GM18858 (cell line): ENCODE measurements at regions not wholly inside any gene's neighbourhood (a gene's known extent, or its start where the extent isn't known, plus 50 kb on each side); places are given as distances from the start of the nearest gene placed in this dataset.

Experiments
- ATAC-seq: cut with Tn5 transposase; IDR thresholded peaks from one replicate; pipeline ENCODE4 v1.9.1; 2021; ENCODE audit not compliant: unreplicated experiment

DNA sequence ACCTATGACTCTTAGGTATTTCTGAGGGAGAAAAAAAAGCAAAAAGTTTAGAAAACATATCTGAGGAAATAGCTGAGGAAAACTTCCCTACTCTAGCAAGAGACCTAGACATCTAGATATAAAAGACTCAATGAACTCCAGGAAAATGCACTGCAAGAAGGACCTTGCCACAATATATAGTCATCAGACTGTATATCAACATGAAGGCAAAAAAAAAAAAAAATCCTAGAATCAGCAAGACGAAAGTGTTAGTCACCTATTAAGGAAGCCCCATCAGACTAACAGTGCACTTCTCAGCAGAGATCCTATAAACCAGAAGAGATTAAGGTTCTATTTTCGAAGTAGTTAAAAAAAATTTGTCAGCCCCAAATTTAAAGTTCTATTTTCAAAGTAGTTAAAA is 166.2 kb downstream of the TMEM38B start:
- no peak for ATAC-seq

- no peak for ATAC-seq
Measured at GRCh38 chr9:105861972-105862371, 167.6 kb downstream of the TMEM38B start.

DNA sequence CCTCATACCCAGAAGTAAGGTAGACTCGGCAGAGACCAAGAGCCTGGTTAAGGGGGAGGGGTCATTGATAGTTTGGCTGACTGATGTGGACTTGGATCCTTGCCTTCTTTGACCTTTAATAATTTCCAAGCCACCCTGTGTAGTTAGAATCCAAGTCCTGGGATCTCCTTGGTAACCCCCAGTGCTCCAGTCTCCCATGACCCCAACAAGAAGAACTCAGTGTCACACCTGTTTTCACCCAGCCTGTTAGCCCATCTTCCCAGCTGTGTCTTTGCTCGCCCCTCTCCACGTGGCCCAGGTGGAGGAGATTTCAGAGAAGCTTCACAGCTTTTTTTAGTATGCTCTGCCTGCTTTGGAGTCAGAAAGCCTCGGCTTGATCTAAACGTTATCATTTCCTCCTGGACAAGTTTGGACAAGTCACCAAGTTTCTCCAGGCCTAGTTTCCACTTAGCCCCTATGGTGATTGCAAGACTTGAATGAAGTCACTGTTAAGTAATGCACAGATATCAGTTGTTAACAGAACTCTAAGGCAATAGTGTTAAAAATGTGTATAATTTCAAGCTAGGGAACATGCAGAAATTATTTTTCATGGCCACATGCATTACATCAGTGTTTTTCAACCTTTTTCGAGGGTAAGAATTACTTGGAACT is 170.0 kb downstream of the TMEM38B start:
- ATAC-seq: no peak

DNA sequence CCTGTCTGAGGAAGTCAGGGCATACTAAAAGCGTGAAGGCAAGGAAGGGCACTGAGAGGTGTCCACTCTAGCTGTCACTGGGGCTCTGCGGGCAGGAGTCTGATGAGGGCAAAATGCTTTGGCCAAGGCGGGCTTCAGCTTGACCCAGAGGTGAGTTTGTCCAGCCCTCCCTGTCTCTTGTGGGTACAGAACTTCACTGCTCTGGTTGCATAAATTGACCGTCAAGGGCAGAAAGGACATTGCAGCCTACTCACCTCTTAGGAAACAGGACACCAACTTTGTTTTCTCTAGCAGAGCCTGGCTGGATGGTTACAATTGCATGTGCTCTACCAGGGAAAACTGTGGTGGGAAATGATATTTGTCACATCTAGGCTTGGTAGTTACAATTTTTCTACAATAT is 170.9 kb downstream of the TMEM38B start:
- ATAC-seq: no peak

- no peak for ATAC-seq
Measured at GRCh38 chr9:105871540-105871939, 177.2 kb downstream of the TMEM38B start.

- no peak for ATAC-seq
Measured at GRCh38 chr9:105873801-105874200, 179.5 kb downstream of the TMEM38B start.

DNA sequence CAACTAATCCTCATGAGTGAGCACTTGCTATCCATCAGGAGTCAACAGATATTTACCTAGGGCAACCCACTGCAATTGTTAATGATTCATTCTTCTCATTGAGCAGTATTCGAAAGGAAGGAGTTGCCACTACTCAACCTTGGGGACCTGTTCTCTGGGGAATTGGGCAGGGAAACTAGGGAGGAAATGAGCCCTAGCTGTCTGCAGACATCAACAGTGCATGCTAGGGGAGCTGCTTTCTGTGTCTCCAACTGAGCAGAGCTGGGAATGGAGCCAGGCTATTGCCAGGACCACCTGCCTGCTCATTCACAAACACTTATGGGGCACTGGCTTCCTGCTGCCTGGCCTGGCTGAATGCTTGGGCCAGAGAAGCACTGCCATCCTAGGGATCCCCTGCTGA is 183.4 kb downstream of the TMEM38B start:
- peak; percentile 41 for ATAC-seq

GRCh38 chr9:105879181-105879580 is 184.8 kb downstream of the TMEM38B start:
- no peak for ATAC-seq

DNA sequence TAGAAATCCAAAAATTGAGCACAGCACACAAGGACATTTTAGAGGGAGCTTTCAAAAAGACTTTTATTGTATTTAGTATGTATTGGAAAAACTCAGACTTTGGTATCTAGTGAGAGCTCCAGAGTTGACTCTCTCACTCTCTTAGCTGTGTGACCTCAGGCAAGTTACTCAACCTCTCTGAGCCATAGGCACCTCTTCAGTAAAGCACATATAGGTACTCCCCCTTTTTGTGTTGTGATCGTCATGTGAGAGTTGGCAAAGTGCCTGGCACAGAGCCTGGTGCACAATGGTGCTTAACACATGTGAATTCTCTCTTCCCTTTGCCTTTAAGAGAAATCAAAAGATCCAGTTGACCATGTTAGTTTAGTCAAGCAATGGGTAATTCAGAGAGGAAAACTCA is 186.2 kb downstream of the TMEM38B start:
- no peak for ATAC-seq

DNA sequence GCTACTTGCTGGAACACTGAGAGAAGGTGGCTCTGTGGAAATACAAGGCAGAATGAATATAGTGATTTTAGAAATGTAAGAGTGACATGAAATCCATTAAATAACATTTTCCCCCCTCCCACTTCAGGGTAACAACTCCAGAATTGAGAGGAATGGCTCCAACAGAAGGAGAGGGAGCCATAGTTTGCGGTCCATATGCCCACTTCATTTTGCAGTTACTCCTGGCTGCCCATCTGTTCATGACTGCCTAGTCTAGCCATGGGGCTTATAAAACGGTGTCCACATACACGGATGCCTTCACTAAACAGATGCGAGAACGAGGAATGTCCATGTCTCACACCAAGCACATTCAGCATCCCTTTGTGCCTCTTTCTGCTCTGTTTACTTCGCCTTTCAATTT is 186.7 kb downstream of the TMEM38B start:
- ATAC-seq: no peak

DNA sequence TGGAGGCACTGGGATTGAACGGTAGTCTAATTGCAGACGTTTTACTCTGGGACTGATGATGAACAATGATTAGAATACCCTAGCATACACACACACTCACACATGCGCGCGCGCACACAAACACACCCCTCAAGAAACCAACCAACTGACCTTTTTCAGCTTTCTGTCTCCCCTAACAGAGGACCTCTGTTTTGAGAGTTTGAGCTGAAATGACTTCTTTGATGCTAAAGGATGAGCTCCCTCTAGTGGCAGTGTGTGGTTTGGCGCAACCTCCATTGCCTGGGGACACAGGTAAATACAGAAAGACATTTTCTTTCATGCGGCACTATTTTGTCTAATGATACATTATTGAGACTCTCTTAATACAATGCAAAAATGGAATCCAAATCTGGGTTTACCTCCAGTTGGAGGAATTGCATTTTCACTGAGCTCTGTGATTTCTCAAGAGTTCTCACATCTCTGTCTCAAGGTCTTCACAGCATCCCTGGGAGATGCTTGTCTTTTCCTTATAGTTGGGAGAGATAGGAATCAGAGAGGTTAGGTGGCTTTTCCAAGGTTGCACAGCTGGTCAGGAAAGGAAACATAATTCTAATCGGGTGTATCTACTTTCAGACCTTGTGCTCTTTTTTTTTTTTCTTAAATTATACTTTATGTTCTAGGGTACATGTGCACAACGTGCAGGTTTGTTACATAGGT is 187.5 kb downstream of the TMEM38B start:
- peak; percentile 44 for ATAC-seq

GRCh38 chr9:105883847-105884246 is 189.5 kb downstream of the TMEM38B start:
- ATAC-seq: peak; percentile 96

- ATAC-seq: no peak
Measured at GRCh38 chr9:105884416-105884815, 190.1 kb downstream of the TMEM38B start.

DNA sequence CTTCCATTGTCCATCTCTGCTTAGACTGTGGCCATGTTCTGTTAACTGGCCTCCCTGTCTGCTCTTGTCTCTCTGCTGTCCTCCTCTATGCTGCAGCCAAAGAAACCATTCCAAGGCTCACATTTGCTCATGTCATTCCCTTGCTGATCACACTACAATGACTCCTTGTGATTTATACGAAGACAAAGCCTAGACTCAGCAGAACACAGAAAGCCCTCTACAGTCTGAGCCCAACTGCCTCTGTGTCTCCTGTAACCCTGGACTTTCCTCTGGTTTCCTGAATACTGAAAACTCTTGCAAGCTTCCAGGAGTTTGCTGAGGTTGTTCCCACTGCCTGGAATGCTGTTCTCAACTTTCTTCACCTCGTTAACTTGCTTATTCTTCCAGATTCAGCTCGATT is 191.8 kb downstream of the TMEM38B start:
- ATAC-seq: no peak

DNA sequence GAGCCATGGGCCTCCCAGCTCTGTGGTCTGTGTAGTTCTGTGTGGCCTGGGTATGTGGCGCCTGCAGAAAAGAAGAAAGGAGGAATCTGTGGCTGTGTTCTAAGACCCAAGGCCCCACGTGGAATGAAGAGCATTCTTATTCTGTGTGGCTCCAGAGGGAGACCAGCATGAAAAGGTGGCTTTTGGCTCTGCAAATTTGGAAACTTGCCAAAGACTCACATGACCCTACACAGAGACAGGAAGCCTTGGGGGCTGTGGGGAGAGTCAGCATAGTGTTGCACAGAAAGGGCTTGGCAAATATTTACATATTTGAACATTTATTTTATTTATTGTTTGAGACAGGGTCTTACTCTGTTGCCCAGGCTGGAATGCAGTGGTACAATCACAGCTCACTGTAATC is 193.3 kb downstream of the TMEM38B start:
- ATAC-seq: no peak

- no peak for ATAC-seq
Measured at GRCh38 chr9:105890046-105890822, 195.9 kb downstream of the TMEM38B start.

DNA sequence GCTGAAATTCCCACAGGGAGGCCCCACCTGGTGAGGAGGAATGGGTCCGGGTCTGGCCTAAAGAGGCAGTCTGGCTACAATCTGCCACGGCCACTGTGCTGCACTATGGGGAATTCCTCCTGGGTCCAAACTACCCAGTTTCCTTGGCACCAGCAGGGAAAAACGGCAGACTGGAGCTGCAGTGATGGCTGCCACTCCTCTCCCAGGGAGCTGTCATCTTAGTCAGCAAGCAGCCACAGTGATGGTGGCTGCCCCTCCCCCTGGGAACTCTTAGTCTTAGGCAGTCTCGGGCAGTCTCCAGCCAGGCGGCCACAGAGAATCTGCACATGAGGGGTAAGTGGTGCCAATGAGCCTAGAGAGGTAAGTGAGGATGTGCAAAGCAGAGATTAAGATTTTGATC is 205.8 kb downstream of the TMEM38B start:
- no peak for ATAC-seq

- peak; percentile 68 for ATAC-seq
Measured at GRCh38 chr9:105901514-105902109, 207.3 kb downstream of the TMEM38B start.

GRCh38 chr9:105908069-105908468 is 213.7 kb downstream of the TMEM38B start:
- ATAC-seq: no peak

GRCh38 chr9:105911104-105911911 is 217.0 kb downstream of the TMEM38B start:
- no peak for ATAC-seq
